PC-3 (cell line): ENCODE measurements at regions not wholly inside any gene's neighbourhood (a gene's known extent, or its start where the extent isn't known, plus 50 kb on each side); places are given as distances from the start of the nearest gene placed in this dataset.

Experiments
- EZH2 ChIP-seq: fragments of 300-600 bp; sonication (generic); IDR thresholded peaks from one replicate; pipeline ENCODE4 v1.6.1; 2017; ENCODE audit warnings: antibody characterized with exemption, mild to moderate bottlenecking, low read length; ENCODE audit not compliant: unreplicated experiment
- EZH2phosphoT487 ChIP-seq: fragments of 300-600 bp; sonication (generic); IDR thresholded peaks from 2 replicates; pipeline ENCODE4 v1.6.1; 2018; ENCODE audit warnings: mild to moderate bottlenecking, antibody characterized with exemption, low read length, borderline replicate concordance
- TF ChIP-seq, protein P1 (sequence below): fragments of 300-600 bp; sonication (generic); conservative IDR thresholded peaks from 2 replicates; pipeline ENCODE4 v1.5.1; 2017; ENCODE audit warnings: antibody characterized with exemption, low read depth, mild to moderate bottlenecking, low read length

DNA sequence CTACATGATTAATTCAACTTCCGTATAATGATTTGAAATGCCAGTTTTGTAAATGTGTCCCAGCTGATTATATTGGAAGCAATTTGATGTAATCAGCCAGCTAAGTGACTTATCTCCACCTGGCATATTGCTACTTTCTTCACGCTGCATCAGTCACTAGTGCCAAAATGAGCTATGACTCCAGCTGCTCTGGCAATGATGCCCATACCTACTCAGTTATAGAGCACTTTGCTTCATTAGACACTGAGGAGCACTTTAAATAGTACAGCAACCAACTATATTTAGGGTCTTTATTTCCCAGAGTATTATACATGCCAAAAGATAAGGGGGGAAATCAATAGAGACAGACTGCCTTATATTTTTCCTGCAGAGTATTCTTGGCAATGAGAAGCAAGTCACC, 67.9 kb upstream of the LIN7A start:
- TF ChIP-seq EZH2phosphoT487: no peak
- TF ChIP-seq, protein P1, sequence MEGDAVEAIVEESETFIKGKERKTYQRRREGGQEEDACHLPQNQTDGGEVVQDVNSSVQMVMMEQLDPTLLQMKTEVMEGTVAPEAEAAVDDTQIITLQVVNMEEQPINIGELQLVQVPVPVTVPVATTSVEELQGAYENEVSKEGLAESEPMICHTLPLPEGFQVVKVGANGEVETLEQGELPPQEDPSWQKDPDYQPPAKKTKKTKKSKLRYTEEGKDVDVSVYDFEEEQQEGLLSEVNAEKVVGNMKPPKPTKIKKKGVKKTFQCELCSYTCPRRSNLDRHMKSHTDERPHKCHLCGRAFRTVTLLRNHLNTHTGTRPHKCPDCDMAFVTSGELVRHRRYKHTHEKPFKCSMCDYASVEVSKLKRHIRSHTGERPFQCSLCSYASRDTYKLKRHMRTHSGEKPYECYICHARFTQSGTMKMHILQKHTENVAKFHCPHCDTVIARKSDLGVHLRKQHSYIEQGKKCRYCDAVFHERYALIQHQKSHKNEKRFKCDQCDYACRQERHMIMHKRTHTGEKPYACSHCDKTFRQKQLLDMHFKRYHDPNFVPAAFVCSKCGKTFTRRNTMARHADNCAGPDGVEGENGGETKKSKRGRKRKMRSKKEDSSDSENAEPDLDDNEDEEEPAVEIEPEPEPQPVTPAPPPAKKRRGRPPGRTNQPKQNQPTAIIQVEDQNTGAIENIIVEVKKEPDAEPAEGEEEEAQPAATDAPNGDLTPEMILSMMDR: no peak
- TF ChIP-seq EZH2: no peak
